Gastroesophageal sphincter (tissue), 3 donors: ENCODE measurements at regions not wholly inside any gene's neighbourhood (a gene's known extent, or its start where the extent isn't known, plus 50 kb on each side); places are given as distances from the start of the nearest gene placed in this dataset.

ENCODE experiments used
- CTCF ChIP-seq, 4 experiments: fragments of 200-600 bp in 2 of 4; fragments of 450-650 bp in 2 of 4; sonication (generic) in 1 of 4; IDR thresholded peaks; one replicate each; pipeline ENCODE4 v1.5.1; 2017 to 2019; ENCODE audit warnings: antibody characterized with exemption in 4 of 4, mild to moderate bottlenecking in 2 of 4, moderate library complexity in 2 of 4
- EP300 ChIP-seq: sonication (generic); formaldehyde crosslinking; IDR thresholded peaks from one replicate; pipeline ENCODE4 v1.6.1; 2017; ENCODE audit warnings: antibody characterized with exemption, mild to moderate bottlenecking

GRCh38 chr4:28350485-28350884, 1489.8 kb downstream of the STIM2 start:
- TF ChIP-seq CTCF (IDR thresholded peaks at IDR 0.05), result no peak
- TF ChIP-seq EP300, result no peak
